ENCODE measurements at regions not wholly inside any gene's neighbourhood (a gene's known extent, or its start where the extent isn't known, plus 50 kb on each side); places are given as distances from the start of the nearest gene placed in this dataset.

- DNase-seq (ENCODE audit: low spot score), result no peak
- no peaks in the 10 kb centered on the region for H3K4me1 ChIP-seq
- no peaks in the 10 kb centered on the region for H3K27me3 ChIP-seq
These were observed 136.5 kb upstream of the VRK1 start for GRCh38 chr14:96660667-96661066.

DNA sequence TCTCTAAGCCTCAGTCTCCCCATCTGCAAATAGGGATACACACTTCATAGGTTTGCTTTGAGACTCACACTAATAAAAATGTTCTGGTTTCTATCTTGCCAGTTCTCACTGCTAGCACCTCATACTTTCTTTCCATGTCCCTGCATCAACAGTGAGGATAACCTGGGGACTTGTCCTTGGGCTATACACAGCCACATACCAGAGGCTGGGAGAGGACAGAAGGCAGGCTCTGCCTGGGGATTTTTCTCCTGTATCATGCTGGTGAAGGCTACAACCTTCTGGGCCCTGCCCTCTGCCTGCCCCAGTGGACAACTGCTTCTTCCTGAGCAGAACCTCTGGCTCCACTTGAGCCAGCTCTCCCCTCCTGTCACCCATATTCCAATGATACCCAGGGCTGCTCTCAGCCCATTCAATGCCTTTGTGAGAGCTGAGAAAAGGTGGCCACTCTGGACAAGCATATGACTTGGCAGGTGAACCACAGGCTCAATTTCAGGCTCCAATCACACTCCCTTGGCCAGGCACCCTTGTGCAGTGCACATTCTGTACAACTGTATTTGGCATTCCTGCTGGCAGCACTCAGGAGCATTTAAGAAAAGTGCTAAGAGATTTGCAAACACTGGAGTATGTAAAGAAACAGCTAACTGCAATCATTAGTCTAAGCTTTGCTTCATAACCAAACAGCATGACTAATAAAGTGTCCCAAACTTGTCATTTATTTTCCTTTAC, 135.8 kb upstream of the VRK1 start:
- Histone ChIP-seq H3K4me3 (no peak overlapping the region), H3K9me3 (peaks cover 0 to 11% of the 10 kb centered on the region in 2 donors), H3K27ac (no peak overlapping the region), H3K36me3 (no peaks in the 10 kb centered on the region), H3K27me3 (no peaks in the 10 kb centered on the region), H3K4me1 (no peaks in the 10 kb centered on the region)
- no peak for DNase-seq (ENCODE audit: low spot score)
- no peak for TF ChIP-seq CTCF (IDR thresholded peaks at IDR 0.05)

More at GRCh38 chr14:96660667-96661066, 136.5 kb upstream of the VRK1 start:
- H3K36me3 ChIP-seq, result no peaks in the 10 kb centered on the region
- H3K27ac ChIP-seq, result no peak overlapping the region
- TF ChIP-seq CTCF (IDR thresholded peaks at IDR 0.05), result no peak
- peaks cover 0 to 18% of the 10 kb centered on the region in 2 donors for H3K9me3 ChIP-seq
- H3K4me3 ChIP-seq, result no peak overlapping the region

- no peak overlapping the region for H3K4me3 ChIP-seq
- no peaks in the 10 kb centered on the region for H3K4me1 ChIP-seq
- H3K36me3 ChIP-seq, result no peaks in the 10 kb centered on the region
- DNase-seq (ENCODE audit: low spot score), result no peak
- H3K27me3 ChIP-seq, result no peaks in the 10 kb centered on the region
- H3K9me3 ChIP-seq, result peaks cover 0 to 2% of the 10 kb centered on the region in 2 donors
- no peak overlapping the region for H3K27ac ChIP-seq
- no peak for TF ChIP-seq CTCF (IDR thresholded peaks at IDR 0.05)
These were observed 134.8 kb upstream of the VRK1 start for GRCh38 chr14:96662116-96662970.

- no peaks in the 10 kb centered on the region for H3K36me3 ChIP-seq
- H3K27me3 ChIP-seq, result no peaks in the 10 kb centered on the region
- no peak overlapping the region for H3K4me3 ChIP-seq
- no peaks in the 10 kb centered on the region for H3K4me1 ChIP-seq
- H3K27ac ChIP-seq, result no peak overlapping the region
- DNase-seq (ENCODE audit: low spot score), result no peak
- no peak for TF ChIP-seq CTCF (IDR thresholded peaks at IDR 0.05)
- no peaks in the 10 kb centered on the region for H3K9me3 ChIP-seq
These were observed 134.1 kb upstream of the VRK1 start for GRCh38 chr14:96663076-96663475.

GRCh38 chr14:96663491-96664067, 133.6 kb upstream of the VRK1 start:
- no peak for TF ChIP-seq CTCF (IDR thresholded peaks at IDR 0.05)
- no peaks in the 10 kb centered on the region for H3K36me3 ChIP-seq
- DNase-seq (ENCODE audit: low spot score), result no peak
- no peaks in the 10 kb centered on the region for H3K27me3 ChIP-seq
- no peaks in the 10 kb centered on the region for H3K9me3 ChIP-seq
- no peak overlapping the region for H3K4me3 ChIP-seq
- no peaks in the 10 kb centered on the region for H3K4me1 ChIP-seq
- no peak overlapping the region for H3K27ac ChIP-seq

Measured in right atrium auricular region (tissue), 2 donors.